ENCODE measurements at regions not wholly inside any gene's neighbourhood (a gene's known extent, or its start where the extent isn't known, plus 50 kb on each side); places are given as distances from the start of the nearest gene placed in this dataset.

DNA sequence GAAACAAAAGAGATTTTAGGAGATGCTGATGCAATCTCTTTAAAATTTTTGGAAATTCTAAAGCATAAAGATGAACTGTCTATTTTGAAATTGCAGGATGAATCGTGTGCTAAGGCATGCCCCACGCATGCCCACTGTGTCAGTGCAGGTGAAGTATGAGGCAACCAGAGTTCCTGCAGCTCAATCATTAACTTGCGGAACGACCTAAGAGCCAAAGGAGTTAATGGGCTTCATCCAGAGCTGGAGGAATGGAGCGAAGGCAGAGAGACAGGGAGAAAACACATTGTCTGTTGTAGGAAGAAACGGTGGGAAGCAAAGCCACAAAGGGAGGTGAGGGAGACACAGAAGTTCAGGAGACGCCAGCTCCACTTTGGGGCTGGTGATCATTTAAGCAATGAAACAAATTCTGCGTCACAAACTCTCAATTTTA, 265.2 kb downstream of the CCDC85A start (continued):
- TF ChIP-seq, protein P1, sequence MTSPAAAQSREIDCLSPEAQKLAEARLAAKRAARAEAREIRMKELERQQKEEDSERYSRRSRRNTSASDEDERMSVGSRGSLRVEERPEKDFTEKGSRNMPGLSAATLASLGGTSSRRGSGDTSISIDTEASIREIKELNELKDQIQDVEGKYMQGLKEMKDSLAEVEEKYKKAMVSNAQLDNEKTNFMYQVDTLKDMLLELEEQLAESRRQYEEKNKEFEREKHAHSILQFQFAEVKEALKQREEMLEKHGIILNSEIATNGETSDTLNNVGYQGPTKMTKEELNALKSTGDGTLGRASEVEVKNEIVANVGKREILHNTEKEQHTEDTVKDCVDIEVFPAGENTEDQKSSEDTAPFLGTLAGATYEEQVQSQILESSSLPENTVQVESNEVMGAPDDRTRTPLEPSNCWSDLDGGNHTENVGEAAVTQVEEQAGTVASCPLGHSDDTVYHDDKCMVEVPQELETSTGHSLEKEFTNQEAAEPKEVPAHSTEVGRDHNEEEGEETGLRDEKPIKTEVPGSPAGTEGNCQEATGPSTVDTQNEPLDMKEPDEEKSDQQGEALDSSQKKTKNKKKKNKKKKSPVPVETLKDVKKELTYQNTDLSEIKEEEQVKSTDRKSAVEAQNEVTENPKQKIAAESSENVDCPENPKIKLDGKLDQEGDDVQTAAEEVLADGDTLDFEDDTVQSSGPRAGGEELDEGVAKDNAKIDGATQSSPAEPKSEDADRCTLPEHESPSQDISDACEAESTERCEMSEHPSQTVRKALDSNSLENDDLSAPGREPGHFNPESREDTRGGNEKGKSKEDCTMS (CRISPR knock-in tag; conservative IDR thresholded peaks at IDR 0.05), result no peak
- TF ChIP-seq, protein P2, sequence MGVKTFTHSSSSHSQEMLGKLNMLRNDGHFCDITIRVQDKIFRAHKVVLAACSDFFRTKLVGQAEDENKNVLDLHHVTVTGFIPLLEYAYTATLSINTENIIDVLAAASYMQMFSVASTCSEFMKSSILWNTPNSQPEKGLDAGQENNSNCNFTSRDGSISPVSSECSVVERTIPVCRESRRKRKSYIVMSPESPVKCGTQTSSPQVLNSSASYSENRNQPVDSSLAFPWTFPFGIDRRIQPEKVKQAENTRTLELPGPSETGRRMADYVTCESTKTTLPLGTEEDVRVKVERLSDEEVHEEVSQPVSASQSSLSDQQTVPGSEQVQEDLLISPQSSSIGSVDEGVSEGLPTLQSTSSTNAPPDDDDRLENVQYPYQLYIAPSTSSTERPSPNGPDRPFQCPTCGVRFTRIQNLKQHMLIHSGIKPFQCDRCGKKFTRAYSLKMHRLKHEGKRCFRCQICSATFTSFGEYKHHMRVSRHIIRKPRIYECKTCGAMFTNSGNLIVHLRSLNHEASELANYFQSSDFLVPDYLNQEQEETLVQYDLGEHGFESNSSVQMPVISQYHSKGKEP (CRISPR knock-in tag; IDR thresholded peaks at IDR 0.05), result no peak
- TF ChIP-seq, protein P3, sequence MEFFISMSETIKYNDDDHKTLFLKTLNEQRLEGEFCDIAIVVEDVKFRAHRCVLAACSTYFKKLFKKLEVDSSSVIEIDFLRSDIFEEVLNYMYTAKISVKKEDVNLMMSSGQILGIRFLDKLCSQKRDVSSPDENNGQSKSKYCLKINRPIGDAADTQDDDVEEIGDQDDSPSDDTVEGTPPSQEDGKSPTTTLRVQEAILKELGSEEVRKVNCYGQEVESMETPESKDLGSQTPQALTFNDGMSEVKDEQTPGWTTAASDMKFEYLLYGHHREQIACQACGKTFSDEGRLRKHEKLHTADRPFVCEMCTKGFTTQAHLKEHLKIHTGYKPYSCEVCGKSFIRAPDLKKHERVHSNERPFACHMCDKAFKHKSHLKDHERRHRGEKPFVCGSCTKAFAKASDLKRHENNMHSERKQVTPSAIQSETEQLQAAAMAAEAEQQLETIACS (CRISPR knock-in tag; IDR thresholded peaks at IDR 0.05), result no peak
- TF ChIP-seq SALL1 (CRISPR knock-in tag; IDR thresholded peaks at IDR 0.05) (peak; percentile 59), ZSCAN12 (CRISPR knock-in tag; IDR thresholded peaks at IDR 0.05) (no peak), SIX4 (CRISPR knock-in tag; IDR thresholded peaks at IDR 0.05) (no peak), TEAD2 (CRISPR knock-in tag; IDR thresholded peaks at IDR 0.05) (no peak), MTF1 (CRISPR knock-in tag; IDR thresholded peaks at IDR 0.05) (no peak), RARA (CRISPR knock-in tag; IDR thresholded peaks at IDR 0.05) (no peak), ZNF782 (CRISPR knock-in tag; IDR thresholded peaks at IDR 0.05; ENCODE audit: borderline replicate concordance) (no peak), ARHGAP35 (CRISPR knock-in tag; IDR thresholded peaks at IDR 0.05; ENCODE audit: borderline replicate concordance) (no peak), HNRNPH1 (optimal IDR thresholded peaks at IDR 0.05; ENCODE audit: low read depth, low read length) (no peak), PTBP1 (IDR thresholded peaks at IDR 0.05; ENCODE audit: low read depth, low read length, poor library complexity, severe bottlenecking) (no peak), ZNF670 (CRISPR knock-in tag; IDR thresholded peaks at IDR 0.05; ENCODE audit: borderline replicate concordance) (no peak), ATM (IDR thresholded peaks at IDR 0.05; ENCODE audit: borderline replicate concordance) (no peak), ZNF24 (IDR thresholded peaks at IDR 0.05) (no peak)
- TF ChIP-seq, protein P4, sequence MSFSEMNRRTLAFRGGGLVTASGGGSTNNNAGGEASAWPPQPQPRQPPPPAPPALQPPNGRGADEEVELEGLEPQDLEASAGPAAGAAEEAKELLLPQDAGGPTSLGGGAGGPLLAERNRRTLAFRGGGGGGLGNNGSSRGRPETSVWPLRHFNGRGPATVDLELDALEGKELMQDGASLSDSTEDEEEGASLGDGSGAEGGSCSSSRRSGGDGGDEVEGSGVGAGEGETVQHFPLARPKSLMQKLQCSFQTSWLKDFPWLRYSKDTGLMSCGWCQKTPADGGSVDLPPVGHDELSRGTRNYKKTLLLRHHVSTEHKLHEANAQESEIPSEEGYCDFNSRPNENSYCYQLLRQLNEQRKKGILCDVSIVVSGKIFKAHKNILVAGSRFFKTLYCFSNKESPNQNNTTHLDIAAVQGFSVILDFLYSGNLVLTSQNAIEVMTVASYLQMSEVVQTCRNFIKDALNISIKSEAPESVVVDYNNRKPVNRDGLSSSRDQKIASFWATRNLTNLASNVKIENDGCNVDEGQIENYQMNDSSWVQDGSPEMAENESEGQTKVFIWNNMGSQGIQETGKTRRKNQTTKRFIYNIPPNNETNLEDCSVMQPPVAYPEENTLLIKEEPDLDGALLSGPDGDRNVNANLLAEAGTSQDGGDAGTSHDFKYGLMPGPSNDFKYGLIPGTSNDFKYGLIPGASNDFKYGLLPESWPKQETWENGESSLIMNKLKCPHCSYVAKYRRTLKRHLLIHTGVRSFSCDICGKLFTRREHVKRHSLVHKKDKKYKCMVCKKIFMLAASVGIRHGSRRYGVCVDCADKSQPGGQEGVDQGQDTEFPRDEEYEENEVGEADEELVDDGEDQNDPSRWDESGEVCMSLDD (CRISPR knock-in tag; IDR thresholded peaks at IDR 0.05; ENCODE audit: borderline replicate concordance), result no peak
- TF ChIP-seq, protein P5, sequence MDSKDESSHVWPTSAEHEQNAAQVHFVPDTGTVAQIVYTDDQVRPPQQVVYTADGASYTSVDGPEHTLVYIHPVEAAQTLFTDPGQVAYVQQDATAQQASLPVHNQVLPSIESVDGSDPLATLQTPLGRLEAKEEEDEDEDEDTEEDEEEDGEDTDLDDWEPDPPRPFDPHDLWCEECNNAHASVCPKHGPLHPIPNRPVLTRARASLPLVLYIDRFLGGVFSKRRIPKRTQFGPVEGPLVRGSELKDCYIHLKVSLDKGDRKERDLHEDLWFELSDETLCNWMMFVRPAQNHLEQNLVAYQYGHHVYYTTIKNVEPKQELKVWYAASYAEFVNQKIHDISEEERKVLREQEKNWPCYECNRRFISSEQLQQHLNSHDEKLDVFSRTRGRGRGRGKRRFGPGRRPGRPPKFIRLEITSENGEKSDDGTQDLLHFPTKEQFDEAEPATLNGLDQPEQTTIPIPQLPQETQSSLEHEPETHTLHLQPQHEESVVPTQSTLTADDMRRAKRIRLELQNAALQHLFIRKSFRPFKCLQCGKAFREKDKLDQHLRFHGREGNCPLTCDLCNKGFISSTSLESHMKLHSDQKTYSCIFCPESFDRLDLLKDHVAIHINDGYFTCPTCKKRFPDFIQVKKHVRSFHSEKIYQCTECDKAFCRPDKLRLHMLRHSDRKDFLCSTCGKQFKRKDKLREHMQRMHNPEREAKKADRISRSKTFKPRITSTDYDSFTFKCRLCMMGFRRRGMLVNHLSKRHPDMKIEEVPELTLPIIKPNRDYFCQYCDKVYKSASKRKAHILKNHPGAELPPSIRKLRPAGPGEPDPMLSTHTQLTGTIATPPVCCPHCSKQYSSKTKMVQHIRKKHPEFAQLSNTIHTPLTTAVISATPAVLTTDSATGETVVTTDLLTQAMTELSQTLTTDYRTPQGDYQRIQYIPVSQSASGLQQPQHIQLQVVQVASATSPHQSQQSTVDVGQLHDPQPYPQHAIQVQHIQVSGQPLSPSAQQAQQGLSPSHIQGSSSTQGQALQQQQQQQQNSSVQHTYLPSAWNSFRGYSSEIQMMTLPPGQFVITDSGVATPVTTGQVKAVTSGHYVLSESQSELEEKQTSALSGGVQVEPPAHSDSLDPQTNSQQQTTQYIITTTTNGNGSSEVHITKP (CRISPR knock-in tag; IDR thresholded peaks at IDR 0.05; ENCODE audit: low read depth), result no peak
